ENCODE measurements at regions not wholly inside any gene's neighbourhood (a gene's known extent, or its start where the extent isn't known, plus 50 kb on each side); places are given as distances from the start of the nearest gene placed in this dataset.

DNA sequence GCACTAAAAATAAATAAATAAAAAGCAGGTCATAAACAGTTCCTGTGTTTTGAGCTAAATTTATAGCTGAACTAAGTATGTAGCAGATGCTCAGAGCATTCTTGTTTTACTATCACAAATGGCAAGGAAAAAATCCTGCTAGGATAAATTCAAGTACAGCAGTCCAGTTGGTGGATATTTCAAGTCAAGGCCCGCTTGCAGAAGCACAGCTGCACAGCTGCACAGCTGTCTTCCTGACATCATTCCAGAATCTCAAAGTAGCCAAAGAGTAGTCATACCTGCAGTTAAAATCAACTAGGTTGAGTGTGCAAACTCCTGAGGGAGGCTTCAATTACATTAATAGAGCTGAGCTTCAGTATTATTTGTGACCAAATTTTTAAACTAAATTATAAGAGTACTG is 297.7 kb upstream of the MANEA start:
- H3K4me2 ChIP-seq (ENCODE audit: low read length): no peak overlapping the region
- intact Hi-C loops (cut with micrococcal nuclease; ENCODE audit: unreplicated experiment): loop anchor here (1.0 kb wide), 1 partner anchor 76 kb away; no protein-coding TSS in a partner anchor
- H3K4me1 ChIP-seq (ENCODE audit: insufficient read depth, low read length, poor library complexity, severe bottlenecking): no peaks in the 10 kb centered on the region
- H3K9me3 ChIP-seq (ENCODE audit: low read length): no peaks in the 10 kb centered on the region
- CTCF ChIA-PET (ENCODE audit: unreplicated experiment): no interaction called here
- no TSS peak for BruUV-seq (replicated peaks)
- H3K27ac ChIP-seq (ENCODE audit: low read depth, low read length, poor library complexity, severe bottlenecking): no peak overlapping the region
- H3K9me2 ChIP-seq (ENCODE audit: insufficient read depth, low read length): no peaks in the 10 kb centered on the region
- H3K79me2 ChIP-seq (ENCODE audit: insufficient read depth, low read depth, low read length): no peaks in the 10 kb centered on the region
- no peaks in the 10 kb centered on the region for H3K36me3 ChIP-seq (ENCODE audit: insufficient read depth, low read length)
- DNase-seq (ENCODE audit: low spot score): no peak
- POLR2A ChIA-PET: interaction anchor here (0.6 kb wide), 1 partner anchor 678 kb away, joined by 3 read pairs; no protein-coding TSS in a partner anchor
- H3K4me3 ChIP-seq (ENCODE audit: low read depth, low read length, poor library complexity, severe bottlenecking): no peak overlapping the region
- TF ChIP-seq EZH2phosphoT487 (IDR thresholded peaks at IDR 0.05; ENCODE audit: borderline replicate concordance, low read depth, low read length): no peak
- TF ChIP-seq, protein P1, sequence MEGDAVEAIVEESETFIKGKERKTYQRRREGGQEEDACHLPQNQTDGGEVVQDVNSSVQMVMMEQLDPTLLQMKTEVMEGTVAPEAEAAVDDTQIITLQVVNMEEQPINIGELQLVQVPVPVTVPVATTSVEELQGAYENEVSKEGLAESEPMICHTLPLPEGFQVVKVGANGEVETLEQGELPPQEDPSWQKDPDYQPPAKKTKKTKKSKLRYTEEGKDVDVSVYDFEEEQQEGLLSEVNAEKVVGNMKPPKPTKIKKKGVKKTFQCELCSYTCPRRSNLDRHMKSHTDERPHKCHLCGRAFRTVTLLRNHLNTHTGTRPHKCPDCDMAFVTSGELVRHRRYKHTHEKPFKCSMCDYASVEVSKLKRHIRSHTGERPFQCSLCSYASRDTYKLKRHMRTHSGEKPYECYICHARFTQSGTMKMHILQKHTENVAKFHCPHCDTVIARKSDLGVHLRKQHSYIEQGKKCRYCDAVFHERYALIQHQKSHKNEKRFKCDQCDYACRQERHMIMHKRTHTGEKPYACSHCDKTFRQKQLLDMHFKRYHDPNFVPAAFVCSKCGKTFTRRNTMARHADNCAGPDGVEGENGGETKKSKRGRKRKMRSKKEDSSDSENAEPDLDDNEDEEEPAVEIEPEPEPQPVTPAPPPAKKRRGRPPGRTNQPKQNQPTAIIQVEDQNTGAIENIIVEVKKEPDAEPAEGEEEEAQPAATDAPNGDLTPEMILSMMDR (conservative IDR thresholded peaks at IDR 0.05; ENCODE audit: low read length): no peak
- no peaks in the 10 kb centered on the region for H4K20me1 ChIP-seq (ENCODE audit: insufficient read depth, low read length)
- no peak overlapping the region for H2AFZ ChIP-seq (ENCODE audit: low read length)

DNA sequence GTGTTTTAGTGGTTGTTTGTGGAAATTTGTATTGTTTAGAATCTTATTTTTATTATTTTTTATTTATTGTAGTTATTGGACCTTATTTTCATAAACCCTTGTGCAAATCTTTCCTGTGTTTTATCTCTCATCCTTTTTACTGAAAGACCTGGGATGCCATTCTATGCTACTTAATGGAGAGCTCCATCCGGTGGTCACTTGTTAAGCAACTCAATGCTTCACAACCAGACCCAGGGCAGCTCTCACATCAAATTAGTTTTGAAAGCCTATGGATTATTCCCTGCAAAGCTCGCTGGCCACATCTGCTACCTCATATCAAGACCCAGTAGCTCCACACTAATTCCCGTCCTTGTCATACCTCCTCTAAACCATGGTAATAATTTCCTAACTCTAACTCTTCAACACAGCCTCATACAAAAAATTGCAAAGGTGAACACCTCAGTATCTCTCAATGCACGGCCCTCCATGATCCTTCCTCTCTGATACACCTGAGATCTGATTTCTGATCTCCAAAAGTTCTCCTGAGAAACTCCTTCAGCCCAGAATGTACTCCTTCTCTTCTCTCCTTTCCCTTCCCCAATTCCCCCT is 296.6 kb upstream of the MANEA start:
- Histone ChIP-seq H4K20me1 (ENCODE audit: insufficient read depth, low read length) (no peaks in the 10 kb centered on the region), H3K4me2 (ENCODE audit: low read length) (no peak overlapping the region), H3K9me3 (ENCODE audit: low read length) (no peaks in the 10 kb centered on the region), H2AFZ (ENCODE audit: low read length) (no peak overlapping the region), H3K9me2 (ENCODE audit: insufficient read depth, low read length) (no peaks in the 10 kb centered on the region), H3K79me2 (ENCODE audit: insufficient read depth, low read depth, low read length) (no peaks in the 10 kb centered on the region), H3K4me1 (ENCODE audit: insufficient read depth, low read length, poor library complexity, severe bottlenecking) (no peaks in the 10 kb centered on the region), H3K36me3 (ENCODE audit: insufficient read depth, low read length) (no peaks in the 10 kb centered on the region), H3K27ac (ENCODE audit: low read depth, low read length, poor library complexity, severe bottlenecking) (no peak overlapping the region), H3K4me3 (ENCODE audit: low read depth, low read length, poor library complexity, severe bottlenecking) (no peak overlapping the region)
- TF ChIP-seq EZH2phosphoT487 (IDR thresholded peaks at IDR 0.05; ENCODE audit: borderline replicate concordance, low read depth, low read length): no peak
- TF ChIP-seq, protein P1 (conservative IDR thresholded peaks at IDR 0.05; ENCODE audit: low read length): peak; percentile 59
- ChIA-PET CTCF (ENCODE audit: unreplicated experiment) (no interaction called here), POLR2A (no interaction called here)
- no TSS peak for BruUV-seq (replicated peaks)
- peak; percentile 10 for DNase-seq (ENCODE audit: low spot score)
- intact Hi-C loops (cut with micrococcal nuclease; ENCODE audit: unreplicated experiment): loop anchor here (1.0 kb wide), 1 partner anchor 77 kb away; no protein-coding TSS in a partner anchor

DNA sequence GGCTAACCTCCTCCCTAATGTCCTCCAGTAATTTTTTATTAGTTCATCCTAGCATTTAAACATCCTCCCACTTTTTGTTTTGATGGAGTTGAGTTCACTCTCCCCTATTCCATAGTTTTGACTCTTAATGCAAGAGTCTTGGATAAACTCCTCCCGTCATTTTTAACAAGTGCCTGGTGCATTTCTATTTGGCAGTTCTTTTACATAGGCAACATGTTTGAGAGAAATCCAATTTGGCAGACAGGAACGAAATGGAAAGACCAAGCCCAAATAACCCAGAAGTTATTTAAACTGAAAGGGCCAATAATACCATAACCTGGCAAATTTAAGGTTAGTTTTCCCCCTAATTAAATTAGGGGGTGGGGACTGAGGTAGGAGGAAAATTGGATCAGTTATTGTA is 291.5 kb upstream of the MANEA start:
- H3K4me1 ChIP-seq (ENCODE audit: insufficient read depth, low read length, poor library complexity, severe bottlenecking): no peaks in the 10 kb centered on the region
- ChIA-PET CTCF (ENCODE audit: unreplicated experiment) (no interaction called here), POLR2A (interaction anchor here (0.6 kb wide), 1 partner anchor 721 kb away, joined by 3 read pairs; no protein-coding TSS in a partner anchor)
- TF ChIP-seq, protein P1 (conservative IDR thresholded peaks at IDR 0.05; ENCODE audit: low read length): no peak
- no peak for TF ChIP-seq EZH2phosphoT487 (IDR thresholded peaks at IDR 0.05; ENCODE audit: borderline replicate concordance, low read depth, low read length)
- no peaks in the 10 kb centered on the region for H3K79me2 ChIP-seq (ENCODE audit: insufficient read depth, low read depth, low read length)
- no peaks in the 10 kb centered on the region for H3K9me2 ChIP-seq (ENCODE audit: insufficient read depth, low read length)
- intact Hi-C loops (cut with micrococcal nuclease; ENCODE audit: unreplicated experiment): no loop called here
- no peak overlapping the region for H3K4me3 ChIP-seq (ENCODE audit: low read depth, low read length, poor library complexity, severe bottlenecking)
- BruUV-seq (replicated peaks): no TSS peak
- H2AFZ ChIP-seq (ENCODE audit: low read length): no peak overlapping the region
- H3K9me3 ChIP-seq (ENCODE audit: low read length): no peaks in the 10 kb centered on the region
- no peak overlapping the region for H3K27ac ChIP-seq (ENCODE audit: low read depth, low read length, poor library complexity, severe bottlenecking)
- no peaks in the 10 kb centered on the region for H4K20me1 ChIP-seq (ENCODE audit: insufficient read depth, low read length)
- H3K36me3 ChIP-seq (ENCODE audit: insufficient read depth, low read length): no peaks in the 10 kb centered on the region
- DNase-seq (ENCODE audit: low spot score): no peak
- no peak overlapping the region for H3K4me2 ChIP-seq (ENCODE audit: low read length)

Measured in OCI-LY7 (cell line).